Stimulated activated CD8-positive, alpha-beta memory T cell treated with anti-CD3 and anti-CD28 coated beads, Interleukin-7, amount 100 ng/mL, for 48 hours (primary cell): ENCODE measurements at regions not wholly inside any gene's neighbourhood (a gene's known extent, or its start where the extent isn't known, plus 50 kb on each side); places are given as distances from the start of the nearest gene placed in this dataset.
"Not testable (repeated sequence)": the region's sequence is repeated elsewhere in the genome, so short reads cannot be mapped to it uniquely, and the experiment has no call there.

Source experiments
- DNase-seq, 2 donors: peaks; one replicate each; pipeline ENCODE4 v3.0.0-alpha.2; 2020; ENCODE audit warnings: low read depth in 1 of 2; ENCODE audit errors: extremely low read depth in 1 of 2

GRCh38 chr18:2138552-2138951 lies 432.8 kb downstream of the METTL4 start:
- DNase-seq, result no peak

GRCh38 chr18:2139691-2140090 lies 431.6 kb downstream of the METTL4 start:
- DNase-seq, result no peak

- DNase-seq, result no peak
Measured at GRCh38 chr18:2143636-2144035, 427.7 kb downstream of the METTL4 start.

GRCh38 chr18:2144811-2145210 lies 426.5 kb downstream of the METTL4 start:
- DNase-seq, result no peak

DNA sequence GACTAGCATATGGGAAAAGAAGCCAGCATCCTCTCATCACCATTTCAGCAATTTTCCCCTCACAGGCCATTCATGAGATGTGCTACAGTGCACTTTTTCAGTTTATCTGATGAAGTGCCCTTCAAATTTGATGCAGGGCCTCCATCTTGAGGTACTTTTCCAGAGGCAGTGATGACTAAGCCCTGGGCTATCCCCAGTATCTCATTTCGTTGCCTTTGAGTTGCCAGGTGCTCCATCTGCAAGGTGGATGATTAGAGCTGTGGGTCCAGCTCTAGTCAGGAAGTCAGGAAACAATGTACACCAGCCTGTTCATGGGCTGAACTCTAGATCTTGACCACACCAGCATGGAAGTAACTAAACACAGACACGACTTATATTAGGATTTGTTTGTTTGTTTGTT lies 425.2 kb downstream of the METTL4 start:
- no peak for DNase-seq

- DNase-seq, result no peak
Measured at GRCh38 chr18:2146754-2147153, 424.6 kb downstream of the METTL4 start.

DNA sequence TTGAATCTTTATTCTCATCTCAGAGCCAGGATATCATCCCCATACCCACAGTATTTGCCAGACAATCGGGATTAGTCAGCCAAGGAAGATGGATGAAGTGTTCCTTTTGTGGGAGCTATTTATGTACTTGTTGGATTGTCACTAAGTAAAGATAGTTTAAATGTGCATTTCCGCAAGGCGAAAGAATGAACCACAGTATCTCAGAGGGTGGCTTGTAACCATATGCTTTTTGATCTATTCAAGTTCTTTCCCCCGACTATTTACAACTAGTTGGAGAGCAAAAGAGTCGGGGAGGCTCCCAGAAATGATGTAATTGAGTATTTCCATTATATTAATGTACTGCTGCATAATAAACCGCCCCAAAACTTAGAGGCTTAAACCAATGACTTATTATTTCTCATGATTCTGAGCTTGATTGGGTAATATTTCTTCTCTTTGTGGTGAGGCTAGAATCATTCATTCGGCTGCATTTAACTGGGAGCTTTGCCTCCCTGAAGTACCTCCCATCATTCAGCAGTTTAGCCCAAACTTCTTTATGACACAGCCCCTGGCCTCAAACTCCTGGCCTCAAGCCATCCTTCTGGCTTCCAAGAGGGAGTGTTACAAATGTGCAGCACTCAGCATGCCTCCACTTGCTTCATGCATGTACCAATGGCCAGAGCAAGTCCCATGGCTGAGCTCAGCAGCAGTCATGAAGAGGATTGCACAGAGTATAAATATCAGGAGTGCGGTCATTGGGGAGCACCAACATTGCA lies 423.7 kb downstream of the METTL4 start:
- no peak for DNase-seq

GRCh38 chr18:2148823-2149222 lies 422.5 kb downstream of the METTL4 start:
- no peak for DNase-seq

DNA sequence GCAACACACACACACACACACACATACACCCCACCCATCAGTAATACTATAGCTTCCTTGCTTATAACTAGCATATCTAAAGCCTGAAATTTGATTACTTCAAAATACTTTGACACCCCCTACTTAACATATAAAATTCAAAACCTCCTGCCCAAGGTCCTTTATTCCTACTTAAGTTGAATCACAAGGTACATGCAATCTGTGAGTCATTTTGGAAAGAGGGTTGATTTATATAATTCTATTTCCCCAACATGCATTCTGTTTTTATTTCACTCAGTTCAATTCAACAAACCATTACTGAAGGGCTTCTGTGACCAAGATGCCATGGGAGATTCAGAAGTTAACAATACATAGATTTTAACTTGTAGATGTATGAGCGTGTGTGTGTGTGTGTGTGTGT lies 420.7 kb downstream of the METTL4 start:
- no peak for DNase-seq

DNA sequence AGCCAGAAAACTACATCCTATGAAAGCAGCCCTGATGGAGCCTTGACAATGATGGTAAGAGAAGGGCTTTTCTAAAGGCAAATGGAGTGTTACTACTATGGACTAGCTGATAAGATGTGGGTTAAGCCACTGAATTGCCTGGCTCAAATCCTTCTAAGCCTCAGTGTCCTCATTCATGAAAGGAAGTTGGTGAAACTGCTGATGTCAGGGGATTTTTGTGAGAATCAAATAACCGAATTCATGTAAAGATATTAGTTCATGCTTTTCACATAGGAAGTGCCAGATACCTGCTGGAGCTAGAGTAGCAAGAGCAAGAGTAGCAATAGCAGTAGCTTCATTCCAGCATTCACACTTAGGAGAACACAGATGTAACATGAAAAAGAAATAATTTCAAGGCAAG lies 417.0 kb downstream of the METTL4 start:
- no peak for DNase-seq

GRCh38 chr18:2164644-2165550 lies 406.4 kb downstream of the METTL4 start:
- DNase-seq, result no peak

GRCh38 chr18:2166876-2167275 lies 404.4 kb downstream of the METTL4 start:
- DNase-seq, result not testable (repeated sequence)

DNA sequence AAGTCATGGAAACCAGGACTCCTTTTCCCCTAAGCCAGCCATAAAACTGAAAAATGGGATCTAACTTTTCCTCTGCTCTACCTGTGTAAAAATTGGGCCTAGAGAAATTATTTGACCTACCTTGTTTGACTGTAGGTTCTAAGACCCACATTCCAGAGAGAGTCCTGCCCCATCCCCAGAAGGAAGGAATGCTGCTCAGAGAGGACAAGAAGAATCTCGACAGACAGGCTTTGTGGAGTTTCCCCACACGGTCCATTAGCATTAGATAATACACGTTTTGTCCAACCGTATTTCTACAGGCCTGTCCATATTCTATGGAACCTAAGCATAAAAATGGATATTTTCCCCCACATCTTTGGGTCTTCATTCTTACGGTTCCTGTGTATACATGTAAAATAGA lies 403.3 kb downstream of the METTL4 start:
- DNase-seq, result no peak

- no peak for DNase-seq
Measured at GRCh38 chr18:2169656-2170055, 401.6 kb downstream of the METTL4 start.

DNA sequence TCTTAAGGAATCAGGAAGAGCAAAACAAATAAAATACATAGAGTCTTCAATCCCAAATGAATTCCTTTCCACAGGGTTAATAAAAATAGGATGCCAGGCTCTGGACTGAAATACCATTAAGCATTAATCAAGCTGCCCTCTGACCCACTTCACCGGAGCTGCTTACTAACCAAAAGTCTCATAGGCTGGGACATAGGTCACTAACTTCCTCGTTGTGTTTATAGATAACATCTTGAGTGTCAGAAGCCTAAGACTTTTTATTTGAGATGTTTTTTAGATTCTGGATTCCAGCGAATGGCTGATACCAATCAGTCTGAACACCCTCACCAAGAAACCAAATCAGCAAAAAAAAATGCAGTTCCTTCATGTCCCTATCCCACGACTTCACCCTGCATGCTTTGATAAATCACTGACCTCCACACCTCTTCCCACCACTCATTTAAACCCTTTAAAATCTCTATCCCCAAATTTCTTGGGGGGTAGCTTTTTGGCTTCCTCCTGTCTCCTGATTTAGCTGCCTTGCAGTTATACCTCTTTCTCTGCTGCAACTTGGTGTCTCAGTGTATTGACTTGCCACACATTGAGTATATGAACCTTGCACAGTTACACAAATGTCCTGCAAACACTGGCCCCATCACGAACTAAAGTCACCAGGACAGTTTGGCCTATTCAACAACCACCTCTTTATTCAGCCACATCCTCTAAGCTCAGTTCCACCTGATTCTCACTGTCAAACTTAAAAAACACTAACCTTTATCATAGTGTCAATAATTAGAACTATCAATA lies 399.3 kb downstream of the METTL4 start:
- no peak for DNase-seq

- DNase-seq, result no peak
Measured at GRCh38 chr18:2172881-2173280, 398.4 kb downstream of the METTL4 start.

DNA sequence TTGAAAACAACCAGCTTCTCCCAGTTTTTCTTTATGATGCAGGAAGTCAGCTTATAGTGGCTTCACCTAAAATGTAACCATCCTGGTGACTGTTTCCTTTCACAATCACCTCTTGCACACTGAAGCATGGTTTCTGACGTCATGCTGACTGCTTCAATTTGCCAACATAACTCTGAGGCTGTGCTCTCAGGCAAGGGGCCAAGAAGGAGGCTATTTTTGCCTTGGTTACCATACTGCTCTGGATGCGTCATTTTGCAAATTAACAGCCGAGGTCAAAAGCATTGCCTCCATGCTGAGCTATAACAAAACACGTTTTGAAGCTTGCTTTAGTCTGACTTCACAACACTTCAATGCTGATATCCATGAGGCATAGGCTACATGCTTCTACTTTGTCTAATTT lies 397.8 kb downstream of the METTL4 start:
- no peak for DNase-seq

- DNase-seq, result no peak
Measured at GRCh38 chr18:2178036-2178435, 393.3 kb downstream of the METTL4 start.

- DNase-seq, result no peak
Measured at GRCh38 chr18:2179498-2180183, 391.7 kb downstream of the METTL4 start.

GRCh38 chr18:2180586-2180985 lies 390.7 kb downstream of the METTL4 start:
- no peak for DNase-seq

DNA sequence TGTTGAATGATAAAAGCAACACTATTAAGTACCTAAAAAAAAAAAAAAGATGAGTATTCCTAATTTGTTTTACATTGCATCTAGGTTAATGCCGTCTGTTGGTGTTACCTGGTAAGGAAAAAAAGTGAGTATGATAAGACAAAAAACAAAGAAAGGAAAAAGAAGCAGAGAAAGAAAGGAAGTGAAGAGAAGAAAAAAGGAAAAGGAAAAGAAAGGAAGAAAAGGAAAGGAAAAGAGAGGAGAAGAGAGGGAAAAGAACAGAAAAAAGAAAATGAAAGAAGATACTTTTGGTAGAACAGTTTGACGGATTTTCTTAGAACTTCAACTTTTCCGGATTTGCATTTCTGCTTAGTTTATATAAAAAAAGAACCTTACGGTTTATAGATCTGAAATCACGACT lies 387.9 kb downstream of the METTL4 start:
- no peak for DNase-seq
